Activated gamma-delta T cell treated with anti-CD3 and anti-CD28 coated beads, Interleukin-2, amount 50 U/mL, for 16 hours (primary cell): ENCODE measurements at regions not wholly inside any gene's neighbourhood (a gene's known extent, or its start where the extent isn't known, plus 50 kb on each side); places are given as distances from the start of the nearest gene placed in this dataset.
"Not testable (repeated sequence)": the region's sequence is repeated elsewhere in the genome, so short reads cannot be mapped to it uniquely, and the experiment has no call there.

Source experiments
- DNase-seq: peaks from one replicate; pipeline ENCODE4 v3.0.0-alpha.2; 2020; ENCODE audit warnings: low read depth

- no peak for DNase-seq
Observed at GRCh38 chr12:31906557-31907301, 52.5 kb upstream of the RESF1 start.

GRCh38 chr12:31903025-31903424 is 56.2 kb upstream of the RESF1 start:
- no peak for DNase-seq

GRCh38 chr12:31900271-31900670 is 58.9 kb upstream of the RESF1 start:
- DNase-seq: no peak

DNA sequence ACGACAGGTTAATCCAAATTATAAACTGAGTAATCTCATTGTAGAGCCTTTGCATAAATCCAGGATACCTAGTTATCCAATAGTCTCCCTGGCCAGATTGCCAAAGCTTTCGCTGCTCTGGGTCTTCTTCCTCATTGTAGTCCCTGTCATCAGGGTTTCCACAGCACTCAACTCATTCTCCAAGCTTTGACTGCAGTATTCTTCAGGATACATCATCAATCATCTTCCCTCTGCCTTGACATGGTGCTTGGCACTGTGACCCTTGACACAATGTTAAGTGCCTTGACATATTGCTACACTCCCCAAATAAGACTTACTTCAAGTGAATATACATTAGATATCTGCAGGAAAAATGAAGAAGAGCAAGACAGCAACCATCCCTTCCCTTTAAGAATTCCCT is 60.1 kb upstream of the RESF1 start:
- no peak for DNase-seq

DNA sequence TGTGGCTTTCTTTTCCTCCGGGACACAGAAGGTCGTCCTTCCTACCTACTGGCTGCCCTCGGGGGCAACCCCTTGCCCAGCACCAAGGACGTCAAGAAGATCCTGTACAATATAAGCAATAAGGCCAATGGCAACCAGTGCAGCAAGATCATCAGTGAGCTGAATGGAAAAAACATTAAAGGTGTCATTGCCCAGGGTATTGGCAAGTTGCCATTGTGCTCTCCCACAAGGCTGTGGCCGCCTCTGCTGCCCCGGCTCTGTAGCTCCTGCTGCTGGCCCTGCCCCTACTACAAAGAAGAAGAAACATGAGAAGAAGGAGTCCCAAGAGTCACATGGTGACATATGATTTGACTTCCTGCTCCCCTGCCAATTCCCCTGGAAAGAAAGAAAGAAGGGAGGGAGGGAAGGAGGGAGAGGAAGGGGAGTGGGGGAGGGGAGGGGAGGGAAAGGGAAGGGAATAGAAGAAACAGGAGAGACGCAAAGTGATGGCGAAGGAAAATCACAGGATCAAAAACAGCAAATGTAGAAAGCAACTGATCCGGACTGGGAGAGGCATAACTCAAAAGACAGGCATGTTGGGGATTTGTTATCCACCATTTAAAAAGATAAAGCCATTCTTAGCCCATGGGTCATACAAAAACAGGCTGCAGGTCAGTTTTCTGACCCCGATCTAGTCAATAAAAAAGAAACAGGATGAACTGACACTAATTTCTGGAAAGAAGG is 61.3 kb upstream of the RESF1 start:
- peak; percentile 34 for DNase-seq

DNA sequence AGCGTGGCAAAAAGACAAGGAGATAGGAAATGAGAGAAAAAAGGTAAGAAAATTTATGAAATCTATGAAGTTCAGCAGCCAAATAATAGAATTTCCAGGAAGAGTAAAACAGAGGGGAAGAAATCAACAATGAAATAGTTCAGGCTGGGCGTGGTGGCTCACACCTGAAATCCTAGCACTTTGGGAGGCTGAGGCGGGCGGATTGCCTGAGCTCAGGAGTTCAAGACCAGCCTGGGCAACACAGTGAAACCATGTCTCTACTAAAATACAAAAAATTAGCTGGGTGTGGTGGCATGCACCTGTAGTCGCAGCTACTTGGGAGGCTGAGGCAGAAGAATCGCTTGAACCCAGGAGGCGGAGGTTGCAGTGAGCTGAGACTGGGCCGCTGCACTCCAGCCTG is 62.1 kb upstream of the RESF1 start:
- not testable (repeated sequence) for DNase-seq

DNA sequence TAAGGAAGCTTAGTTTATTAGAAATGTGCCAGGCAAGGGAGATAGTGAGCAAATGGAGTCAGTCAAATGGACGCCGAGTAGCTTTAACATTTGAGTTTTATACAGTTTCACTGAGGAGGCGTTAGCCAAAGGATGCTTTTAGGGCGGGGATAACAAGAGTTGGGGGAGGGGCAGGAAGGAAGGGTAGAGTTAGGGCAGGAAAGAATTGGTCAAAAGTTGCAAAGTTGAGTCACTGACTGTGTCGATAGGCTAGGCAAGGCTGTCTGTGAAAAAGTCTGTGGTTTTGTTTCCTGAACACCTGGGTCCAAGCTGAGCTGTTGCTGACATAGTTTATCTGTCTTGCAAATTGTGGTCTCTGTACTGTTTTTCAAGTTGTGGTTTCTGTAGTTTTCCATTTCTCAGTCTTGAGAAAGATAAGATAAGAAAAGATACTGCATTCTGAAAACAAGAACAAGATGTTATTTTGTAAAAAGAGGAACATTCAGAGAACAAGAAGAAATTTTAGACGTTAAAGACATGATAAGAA is 62.6 kb upstream of the RESF1 start:
- peak; percentile 87 for DNase-seq

- DNase-seq: no peak
Observed at GRCh38 chr12:31895449-31896150, 63.6 kb upstream of the RESF1 start.

- no peak for DNase-seq
Observed at GRCh38 chr12:31890295-31891285, 68.6 kb upstream of the RESF1 start.

DNA sequence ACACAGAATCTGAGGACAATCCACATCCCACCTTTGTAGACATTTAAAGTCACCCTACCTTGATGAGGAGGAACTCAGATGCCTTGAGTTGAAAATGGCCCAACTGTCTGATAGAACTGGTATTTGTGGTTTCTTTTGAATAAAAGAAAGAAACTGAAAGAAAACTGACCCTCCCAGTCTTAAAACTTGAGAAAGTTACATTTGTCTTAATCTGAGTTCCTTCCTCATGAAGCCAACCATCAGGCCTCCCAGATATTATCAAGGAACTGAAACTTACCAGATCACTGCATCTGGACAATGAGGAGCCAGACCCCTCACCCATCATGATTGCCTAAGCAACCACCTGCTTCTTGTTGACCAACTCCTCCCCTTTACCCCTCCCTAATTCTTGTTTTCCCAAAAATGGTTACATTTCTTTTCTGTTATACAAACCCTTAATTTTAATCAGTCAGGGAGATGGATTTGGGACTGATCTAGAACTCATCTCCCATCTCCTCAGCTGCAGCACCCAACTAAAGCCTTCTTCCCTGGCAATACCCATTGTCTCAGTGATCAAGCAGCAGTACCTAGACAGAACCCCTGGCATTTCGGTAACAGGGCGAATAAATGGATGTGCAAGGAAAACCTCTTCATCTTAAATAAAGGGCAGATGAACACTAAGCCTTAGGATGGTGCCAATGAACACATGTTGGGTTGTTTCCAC is 72.0 kb upstream of the RESF1 start:
- no peak for DNase-seq

- not testable (repeated sequence) for DNase-seq
Observed at GRCh38 chr12:31882682-31883081, 76.5 kb upstream of the RESF1 start.

DNA sequence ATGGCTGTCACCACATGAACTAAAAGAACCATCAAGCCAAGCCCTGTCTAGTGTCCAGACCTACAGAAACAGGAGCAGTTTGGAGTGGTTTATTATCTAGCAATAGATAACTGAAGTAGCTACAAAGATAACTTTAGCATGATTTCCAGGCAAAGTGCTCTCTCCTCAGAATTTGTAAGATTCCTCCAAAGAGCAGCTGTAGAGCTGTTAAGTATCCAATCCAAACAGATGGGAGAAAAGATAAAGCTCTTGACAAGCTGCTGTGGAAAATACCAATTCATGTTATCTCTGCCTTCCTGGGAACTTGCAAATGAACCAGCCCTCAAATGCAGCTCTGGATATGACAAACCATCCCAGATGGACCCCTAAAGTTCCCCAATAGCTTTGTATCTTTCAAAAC is 78.9 kb upstream of the RESF1 start:
- no peak for DNase-seq

GRCh38 chr12:31877884-31878283 is 81.3 kb upstream of the RESF1 start:
- no peak for DNase-seq

GRCh38 chr12:31876568-31877424 is 82.4 kb upstream of the RESF1 start:
- DNase-seq: no peak

- DNase-seq: no peak
Observed at GRCh38 chr12:31875609-31875964, 83.6 kb upstream of the RESF1 start.

DNA sequence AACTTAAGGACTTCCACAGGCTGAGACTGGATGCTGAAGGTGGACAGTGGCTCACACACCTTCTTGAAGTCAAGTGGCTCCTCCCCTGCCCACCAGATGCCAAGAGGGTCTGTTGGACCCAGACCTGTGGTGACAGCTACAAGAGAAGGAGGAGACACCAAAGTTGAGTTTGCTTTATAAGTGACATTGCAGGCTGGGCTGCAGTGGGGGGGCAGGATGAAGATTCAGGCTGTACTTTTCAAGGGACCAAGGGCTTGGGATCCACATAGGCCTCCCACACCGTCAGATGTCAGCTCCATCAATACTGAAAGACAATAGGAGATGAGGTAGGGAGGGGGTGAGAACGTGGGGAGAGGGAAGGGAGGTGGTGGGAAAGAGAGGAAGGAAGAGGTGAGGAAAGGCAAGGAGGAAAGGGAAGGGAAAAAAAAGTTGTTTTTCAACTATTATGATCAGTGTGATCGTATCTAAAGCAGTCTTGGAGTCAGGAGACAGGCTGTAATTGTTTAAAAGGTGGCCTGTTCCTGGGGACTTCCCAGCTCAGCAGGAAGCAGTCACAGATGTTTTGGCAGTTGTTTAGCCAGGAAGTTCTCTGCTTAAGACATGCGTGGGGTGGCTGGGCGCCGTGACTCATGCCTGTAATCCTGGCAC is 84.1 kb upstream of the RESF1 start:
- DNase-seq: peak; percentile 52

GRCh38 chr12:31872831-31873604 is 86.2 kb upstream of the RESF1 start:
- no peak for DNase-seq

GRCh38 chr12:31869972-31870371 is 89.2 kb upstream of the RESF1 start:
- no peak for DNase-seq

DNA sequence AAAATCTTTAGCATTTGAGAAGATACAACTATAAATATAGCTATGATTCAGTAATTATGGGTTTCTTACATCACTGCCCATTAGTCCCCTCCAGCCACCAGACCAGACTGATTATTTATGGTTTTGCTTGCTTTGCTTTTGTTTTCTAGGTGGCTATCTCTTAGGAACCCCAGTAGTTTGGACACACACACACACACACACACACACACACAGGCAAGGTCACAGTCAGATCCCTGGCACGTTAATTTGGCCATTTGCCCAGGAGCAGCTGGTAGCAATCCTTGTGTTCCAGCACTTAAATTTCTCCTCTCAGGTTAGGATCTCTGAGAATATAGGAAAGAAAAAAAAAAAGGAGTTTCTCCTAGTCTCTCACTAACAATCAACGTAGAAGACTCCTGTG is 90.2 kb upstream of the RESF1 start:
- no peak for DNase-seq
